Esophagus squamous epithelium (tissue), 5 donors: ENCODE measurements at regions not wholly inside any gene's neighbourhood (a gene's known extent, or its start where the extent isn't known, plus 50 kb on each side); places are given as distances from the start of the nearest gene placed in this dataset.
"Not testable (repeated sequence)": the region's sequence is repeated elsewhere in the genome, so short reads cannot be mapped to it uniquely, and the experiment has no call there.

Source experiments
- DNase-seq: peaks from one replicate; lab custom pipeline; 2025; lab: John Stamatoyannopoulos, UW
- H3K27ac ChIP-seq, 4 donors: fragments of 200-600 bp; sonication (generic); one replicate each; pipeline ENCODE4 v1.5.1; 2016 to 2019; ENCODE audit warnings: mild to moderate bottlenecking in 1 of 4
- H3K27me3 ChIP-seq, 4 donors: fragments of 200-600 bp; sonication (generic); 1 replicate in 3 of 4; 2 replicates in 1 of 4; pipeline versions ENCODE4 v1.5.1 to v1.6.0; 2017 to 2021; ENCODE audit warnings: antibody characterized with exemption in 1 of 4
- H3K36me3 ChIP-seq, 3 donors: fragments of 200-600 bp; sonication (generic); one replicate each; pipeline ENCODE4 v1.5.1; 2016 to 2019
- H3K4me1 ChIP-seq, 3 donors: fragments of 200-600 bp; sonication (generic); one replicate each; pipeline ENCODE4 v1.5.1; 2017 to 2019
- H3K4me3 ChIP-seq, 4 donors: fragments of 200-600 bp; sonication (generic); 1 replicate in 3 of 4; 2 replicates in 1 of 4; pipeline ENCODE4 v1.5.1; 2016 to 2019; ENCODE audit warnings: mild to moderate bottlenecking in 2 of 4, moderate library complexity in 1 of 4
- H3K9me3 ChIP-seq, 3 donors: fragments of 200-600 bp; sonication (generic); one replicate each; pipeline ENCODE4 v1.5.1; 2016 to 2019
- CTCF ChIP-seq, 6 experiments: fragments of 450-650 bp in 4 of 6; fragments of 200-600 bp in 2 of 6; sonication (generic) in 2 of 6; IDR thresholded peaks; one replicate each; pipeline ENCODE4 v1.5.1; 2016 to 2019; ENCODE audit warnings: antibody characterized with exemption in 6 of 6, mild to moderate bottlenecking in 4 of 6, moderate library complexity in 4 of 6
- POLR2A ChIP-seq, 4 donors: fragments of 450-650 bp; IDR thresholded peaks; one replicate each; pipeline ENCODE4 v1.6.1; 2017; ENCODE audit warnings: antibody characterized with exemption in 4 of 4, mild to moderate bottlenecking in 4 of 4, moderate library complexity in 3 of 4
- WGBS, 2 donors: methylation state at CpG; one replicate each; pipeline ENCODE4 v1.1.5; 2018; 5-methylcytosine and 5-hydroxymethylcytosine counted together
- intact Hi-C: fragments of 100-400 bp; cut with DNase I; formaldehyde crosslinking; loops from one replicate; pipeline ENCODE4 v1.15.0; 2022
- donor health status: DM: yes; HTN: yes; CAD: no.

- intact Hi-C loops, result no loop called here
- H3K4me3 ChIP-seq, result no peak overlapping the region
- no peaks in the 10 kb centered on the region for H3K4me1 ChIP-seq
- no peak overlapping the region for H3K27ac ChIP-seq
- no peak for DNase-seq
- 50 to 71% methylated on average over 1 of the region's 1 CpG for WGBS, 2 donors
- H3K36me3 ChIP-seq, result no peaks in the 10 kb centered on the region
- H3K9me3 ChIP-seq, result no peaks in the 10 kb centered on the region
- no peaks in the 10 kb centered on the region for H3K27me3 ChIP-seq
- TF ChIP-seq POLR2A (IDR thresholded peaks at IDR 0.05), result no peak
- no peak for TF ChIP-seq CTCF (IDR thresholded peaks at IDR 0.05)
Measured at GRCh38 chr4:126512979-126513378, 1119.8 kb upstream of the INTU start.

GRCh38 chr4:126513596-126513995 lies 1119.2 kb upstream of the INTU start:
- Histone ChIP-seq H3K27ac (no peak overlapping the region), H3K4me3 (no peak overlapping the region), H3K4me1 (no peaks in the 10 kb centered on the region), H3K36me3 (no peaks in the 10 kb centered on the region), H3K9me3 (no peaks in the 10 kb centered on the region), H3K27me3 (no peaks in the 10 kb centered on the region)
- no peak for DNase-seq
- intact Hi-C loops, result no loop called here
- TF ChIP-seq POLR2A (IDR thresholded peaks at IDR 0.05), result no peak
- no peak for TF ChIP-seq CTCF (IDR thresholded peaks at IDR 0.05)

GRCh38 chr4:126520731-126521130 lies 1112.0 kb upstream of the INTU start:
- intact Hi-C loops, result no loop called here
- 33 to 59% methylated on average over 1 of the region's 1 CpG for WGBS, 2 donors

GRCh38 chr4:126525400-126525799 lies 1107.4 kb upstream of the INTU start:
- H3K4me1 ChIP-seq, H3K27ac ChIP-seq, H3K4me3 ChIP-seq, DNase-seq, H3K27me3 ChIP-seq, H3K36me3 ChIP-seq, intact Hi-C loops: not testable (repeated sequence)
- H3K9me3 ChIP-seq, result peaks cover 0 to 13% (median 7%) of the 10 kb centered on the region in 3 donors
- 82 to 88% methylated on average over 2 of the region's 2 CpGs for WGBS, 2 donors

More at GRCh38 chr4:126520731-126521130, 1112.0 kb upstream of the INTU start:
- TF ChIP-seq CTCF (IDR thresholded peaks at IDR 0.05) (no peak), POLR2A (IDR thresholded peaks at IDR 0.05) (no peak)
- Histone ChIP-seq H3K9me3 (peaks cover 0 to 5% (median 3%) of the 10 kb centered on the region in 3 donors), H3K27ac (no peak overlapping the region), H3K4me1 (no peaks in the 10 kb centered on the region), H3K36me3 (no peaks in the 10 kb centered on the region), H3K27me3 (no peaks in the 10 kb centered on the region), H3K4me3 (no peak overlapping the region)
- DNase-seq, result no peak

- peaks cover 0 to 13% (median 7%) of the 10 kb centered on the region in 3 donors for H3K9me3 ChIP-seq
- no peaks in the 10 kb centered on the region for H3K4me1 ChIP-seq
- H3K27ac ChIP-seq, result no peak overlapping the region
- intact Hi-C loops, result no loop called here
- DNase-seq, result no peak
- no peak for TF ChIP-seq CTCF (IDR thresholded peaks at IDR 0.05)
- TF ChIP-seq POLR2A (IDR thresholded peaks at IDR 0.05), result no peak
- no peaks in the 10 kb centered on the region for H3K36me3 ChIP-seq
- 62 to 64% methylated on average over 2 of the region's 2 CpGs for WGBS, 2 donors
- no peak overlapping the region for H3K4me3 ChIP-seq
- H3K27me3 ChIP-seq, result no peaks in the 10 kb centered on the region
Measured at GRCh38 chr4:126526335-126526734, 1106.4 kb upstream of the INTU start.

- no peak for DNase-seq
- no peaks in the 10 kb centered on the region for H3K27me3 ChIP-seq
- 65 to 81% methylated on average over 2 of the region's 2 CpGs for WGBS, 2 donors
Measured at GRCh38 chr4:126529997-126530396, 1102.8 kb upstream of the INTU start.

More at GRCh38 chr4:126529997-126530396, 1102.8 kb upstream of the INTU start:
- H3K27ac ChIP-seq, result no peak overlapping the region
- no peaks in the 10 kb centered on the region for H3K4me1 ChIP-seq
- H3K36me3 ChIP-seq, result no peaks in the 10 kb centered on the region
- peaks cover 0 to 13% (median 7%) of the 10 kb centered on the region in 3 donors for H3K9me3 ChIP-seq
- intact Hi-C loops, result no loop called here
- no peak overlapping the region for H3K4me3 ChIP-seq
- TF ChIP-seq POLR2A (IDR thresholded peaks at IDR 0.05) (no peak), CTCF (IDR thresholded peaks at IDR 0.05) (no peak)
